Endodermal cell (in vitro differentiated cells): ENCODE measurements at regions not wholly inside any gene's neighbourhood (a gene's known extent, or its start where the extent isn't known, plus 50 kb on each side); places are given as distances from the start of the nearest gene placed in this dataset.

Experiments
- DNase-seq: peaks from one replicate; pipeline ENCODE4 v3.0.0-alpha.2; 2017
- H3K27ac ChIP-seq: 2 replicates; pipeline ENCODE4 v1.5.1; 2013; ENCODE audit warnings: mild to moderate bottlenecking, low read depth, low read length, moderate library complexity
- H3K27me3 ChIP-seq: 2 replicates; pipeline ENCODE4 v1.6.1; 2013; ENCODE audit warnings: mild to moderate bottlenecking, low read length, moderate library complexity; ENCODE audit not compliant: insufficient read depth, control insufficient read depth, poor library complexity, severe bottlenecking
- H3K36me3 ChIP-seq: 2 replicates; pipeline ENCODE4 v1.7.0; 2013; ENCODE audit warnings: mild to moderate bottlenecking, low read length, moderate library complexity; ENCODE audit not compliant: control insufficient read depth, insufficient read depth
- H3K4me1 ChIP-seq: one replicate; pipeline ENCODE4 v1.7.0; 2013; ENCODE audit warnings: low read length; ENCODE audit not compliant: control insufficient read depth, insufficient read depth
- H3K4me3 ChIP-seq: 2 replicates; pipeline ENCODE4 v1.5.1; 2013; ENCODE audit warnings: mild to moderate bottlenecking, low read length, moderate library complexity
- H3K9ac ChIP-seq: 2 replicates; pipeline ENCODE4 v1.6.1; 2013; ENCODE audit warnings: mild to moderate bottlenecking, low read length, moderate library complexity; ENCODE audit not compliant: poor library complexity, severe bottlenecking; ENCODE audit errors: extremely low read depth
- H3K9me3 ChIP-seq: 2 replicates; pipeline ENCODE4 v1.6.1; 2013; ENCODE audit warnings: mild to moderate bottlenecking, low read length, moderate library complexity; ENCODE audit not compliant: control insufficient read depth
- H3K27ac Mint-ChIP-seq: 2 replicates; pipeline ENCODE4 v1.8.0; 2020; ENCODE audit warnings: mixed read lengths
- H3K27me3 Mint-ChIP-seq: 2 replicates; pipeline ENCODE4 v1.8.0; 2021; ENCODE audit warnings: mild to moderate bottlenecking, mixed read lengths; ENCODE audit not compliant: insufficient read depth
- H3K36me3 Mint-ChIP-seq: 2 replicates; pipeline ENCODE4 v1.8.0; 2020; ENCODE audit warnings: low read depth, mixed read lengths
- H3K4me1 Mint-ChIP-seq: 2 replicates; pipeline ENCODE4 v1.8.0; 2020; ENCODE audit warnings: mixed read lengths
- H3K4me3 Mint-ChIP-seq: 2 replicates; pipeline ENCODE4 v1.8.0; 2020; ENCODE audit warnings: mild to moderate bottlenecking, moderate library complexity, mixed read lengths
- H3K9me3 Mint-ChIP-seq: 2 replicates; pipeline ENCODE4 v1.8.0; 2020; ENCODE audit warnings: mild to moderate bottlenecking, mixed read lengths
- CTCF ChIP-seq: fragments of 200-600 bp; sonication (generic); conservative IDR thresholded peaks from 2 replicates; pipeline ENCODE4 v1.5.0; 2021; ENCODE audit warnings: antibody characterized with exemption, mild to moderate bottlenecking
- whole genome bisulfite sequencing, 2 experiments: methylation state at CpG; one replicate each; pipeline versions ENCODE4 v1.1.5 to v1.1.7; 2013; ENCODE audit warnings: missing lambda C conversion rate in 2 of 2, mixed read lengths in 1 of 2; ENCODE audit not compliant: insufficient coverage in 1 of 2, insufficient read length in 1 of 2; 5-methylcytosine and 5-hydroxymethylcytosine counted together

- H3K9me3 Mint-ChIP-seq: peaks cover 11% of the 10 kb centered on the region
- Histone ChIP-seq H3K4me1 (peaks cover 4% of the 10 kb centered on the region), H3K9ac (no peak overlapping the region), H3K9me3 (no peaks in the 10 kb centered on the region), H3K4me3 (no peak overlapping the region), H3K27me3 (no peaks in the 10 kb centered on the region), H3K27ac (no peak overlapping the region), H3K36me3 (no peaks in the 10 kb centered on the region)
- H3K4me3 Mint-ChIP-seq: no peak overlapping the region
- WGBS, 2 experiments: 57 to 72% methylated on average over 2 to 5 of the region's 5 CpGs
- TF ChIP-seq CTCF: no peak
- no peak overlapping the region for H3K27ac Mint-ChIP-seq
- no peaks in the 10 kb centered on the region for H3K36me3 Mint-ChIP-seq
- H3K27me3 Mint-ChIP-seq: peaks cover 18% of the 10 kb centered on the region
- DNase-seq: no peak
- H3K4me1 Mint-ChIP-seq: peaks cover 7% of the 10 kb centered on the region
Observed at GRCh38 chr2:235162837-235163197, 211.0 kb downstream of the SH3BP4 start.

GRCh38 chr2:235165136-235165535, 213.3 kb downstream of the SH3BP4 start:
- Mint-ChIP-seq H3K4me1 (peaks cover 4% of the 10 kb centered on the region), H3K27me3 (peaks cover 18% of the 10 kb centered on the region), H3K4me3 (no peak overlapping the region), H3K27ac (no peak overlapping the region), H3K9me3 (peaks cover 11% of the 10 kb centered on the region), H3K36me3 (no peaks in the 10 kb centered on the region)
- Histone ChIP-seq H3K9me3 (no peaks in the 10 kb centered on the region), H3K4me3 (no peak overlapping the region), H3K27me3 (no peaks in the 10 kb centered on the region), H3K36me3 (no peaks in the 10 kb centered on the region), H3K9ac (no peak overlapping the region), H3K4me1 (no peaks in the 10 kb centered on the region), H3K27ac (no peak overlapping the region)
- TF ChIP-seq CTCF: no peak
- WGBS, 2 experiments: 89 to 92% methylated on average over 8 to 9 of the region's 9 CpGs
- DNase-seq: no peak

GRCh38 chr2:235165631-235166030, 213.8 kb downstream of the SH3BP4 start:
- no peak overlapping the region for H3K27ac ChIP-seq
- H3K9ac ChIP-seq: no peak overlapping the region
- Mint-ChIP-seq H3K4me3 (no peak overlapping the region), H3K4me1 (peaks cover 4% of the 10 kb centered on the region), H3K9me3 (peaks cover 7% of the 10 kb centered on the region), H3K27me3 (peaks cover 18% of the 10 kb centered on the region), H3K36me3 (no peaks in the 10 kb centered on the region), H3K27ac (no peak overlapping the region)
- no peaks in the 10 kb centered on the region for H3K36me3 ChIP-seq
- H3K4me3 ChIP-seq: no peak overlapping the region
- H3K9me3 ChIP-seq: no peaks in the 10 kb centered on the region
- TF ChIP-seq CTCF: no peak
- 89 to 100% methylated on average over 3 to 4 of the region's 4 CpGs for WGBS, 2 experiments
- no peaks in the 10 kb centered on the region for H3K27me3 ChIP-seq
- H3K4me1 ChIP-seq: no peaks in the 10 kb centered on the region
- DNase-seq: no peak
